DND-41 (cell line): ENCODE measurements at regions not wholly inside any gene's neighbourhood (a gene's known extent, or its start where the extent isn't known, plus 50 kb on each side); places are given as distances from the start of the nearest gene placed in this dataset.
A peak's percentile ranks its signal among the peaks of the same experiment; 100 is the strongest.

ENCODE experiments used
- ATAC-seq: fragments of 200-7000 bp; cut with Tn5 transposase; 3 replicates; pipeline ENCODE4 v1.9.1; 2021; ENCODE audit warnings: low read depth; ENCODE audit not compliant: insufficient read depth
- DNase-seq: peaks from one replicate; pipeline ENCODE4 v3.0.0-alpha.2; 2020
- H2AFZ ChIP-seq: 2 replicates; pipeline ENCODE4 v1.6.0; 2012; ENCODE audit warnings: low read depth, low read length
- H3K27ac ChIP-seq: 2 replicates; pipeline ENCODE4 v1.5.1; 2012; ENCODE audit warnings: low read length, inconsistent platforms
- H3K27me3 ChIP-seq: fragments of 200-600 bp; sonication (generic); 2 replicates; pipeline ENCODE4 v1.6.0; 2012; ENCODE audit warnings: low read length, mild to moderate bottlenecking, inconsistent platforms; ENCODE audit not compliant: insufficient read depth, poor library complexity
- H3K36me3 ChIP-seq: 2 replicates; pipeline ENCODE4 v1.5.1; 2012; ENCODE audit warnings: low read length, inconsistent platforms; ENCODE audit not compliant: insufficient read depth
- H3K4me1 ChIP-seq: 2 replicates; pipeline ENCODE4 v1.5.1; 2012; ENCODE audit warnings: mild to moderate bottlenecking, low read length; ENCODE audit not compliant: insufficient read depth
- H3K4me2 ChIP-seq: 2 replicates; pipeline ENCODE4 v1.6.0; 2012; ENCODE audit warnings: mild to moderate bottlenecking, moderate library complexity, low read length, inconsistent platforms; ENCODE audit not compliant: insufficient read depth
- H3K4me3 ChIP-seq, 2 experiments: fragments of 200-600 bp in 1 of 2; shearing (Covaris generic) in 1 of 2; 2 replicates each; pipeline ENCODE4 v1.5.1; 2012 to 2016; ENCODE audit warnings: inconsistent platforms in 2 of 2, low read length in 2 of 2, mild to moderate bottlenecking in 2 of 2, low read depth in 1 of 2, moderate library complexity in 1 of 2
- H3K79me2 ChIP-seq: 2 replicates; pipeline ENCODE4 v1.6.0; 2012; ENCODE audit warnings: low read length, inconsistent platforms; ENCODE audit not compliant: insufficient read depth
- H3K9ac ChIP-seq: 2 replicates; pipeline ENCODE4 v1.6.0; 2012; ENCODE audit warnings: low read depth, mild to moderate bottlenecking, inconsistent platforms, low read length, moderate library complexity
- H3K9me3 ChIP-seq: 2 replicates; pipeline ENCODE4 v1.5.1; 2012; ENCODE audit warnings: low read length, moderate library complexity, mild to moderate bottlenecking, inconsistent platforms; ENCODE audit not compliant: insufficient read depth, severe bottlenecking
- H4K20me1 ChIP-seq: 2 replicates; pipeline ENCODE4 v1.6.0; 2012; ENCODE audit warnings: low read length; ENCODE audit not compliant: insufficient read depth
- CTCF ChIP-seq: IDR thresholded peaks from 2 replicates; pipeline ENCODE4 v1.5.1; 2012; ENCODE audit warnings: borderline replicate concordance, low read length, moderate library complexity, mild to moderate bottlenecking; ENCODE audit not compliant: poor library complexity, severe bottlenecking; ENCODE audit errors: extremely low read depth
- EZH2 ChIP-seq: IDR thresholded peaks from 3 replicates; pipeline ENCODE4 v1.6.1; 2012; ENCODE audit warnings: borderline replicate concordance, low read depth, mild to moderate bottlenecking, moderate library complexity, low read length, inconsistent platforms; ENCODE audit not compliant: severe bottlenecking

GRCh38 chr21:35838987-35839763, 221.2 kb downstream of the SETD4 start:
- Histone ChIP-seq H3K4me3 (no peak overlapping the region), H2AFZ (no peak overlapping the region), H4K20me1 (no peaks in the 10 kb centered on the region), H3K79me2 (no peaks in the 10 kb centered on the region), H3K27ac (peak overlapping the region; percentile 64), H3K9ac (peak overlapping the region; percentile 11; the same call in 1 of the 2 replicates), H3K27me3 (no peaks in the 10 kb centered on the region), H3K4me1 (peaks cover 54% of the 10 kb centered on the region), H3K9me3 (no peaks in the 10 kb centered on the region), H3K4me2 (no peak overlapping the region), H3K36me3 (no peaks in the 10 kb centered on the region)
- DNase-seq (no peak), ATAC-seq (no peak)
- no peak for TF ChIP-seq EZH2
- TF ChIP-seq CTCF, result no peak

GRCh38 chr21:35838350-35838749, 222.0 kb downstream of the SETD4 start:
- Histone ChIP-seq H2AFZ (no peak overlapping the region), H3K36me3 (no peaks in the 10 kb centered on the region), H3K4me1 (peaks cover 62% of the 10 kb centered on the region), H3K4me2 (0 out of 2 replicates have a peak overlapping the region, but pooled peaks have one; percentile 4), H3K4me3 (no peak overlapping the region), H3K9ac (peak overlapping the region; percentile 11; the same call in 1 of the 2 replicates), H3K27ac (peak overlapping the region; percentile 64), H3K79me2 (no peaks in the 10 kb centered on the region), H3K27me3 (no peaks in the 10 kb centered on the region), H4K20me1 (no peaks in the 10 kb centered on the region), H3K9me3 (no peaks in the 10 kb centered on the region)
- no peak for TF ChIP-seq EZH2
- TF ChIP-seq CTCF, result no peak
- peak; percentile 82 for DNase-seq
- ATAC-seq, result peak; percentile 89

- H3K36me3 ChIP-seq, result no peaks in the 10 kb centered on the region
- DNase-seq, result peak; percentile 60
- peak; percentile 61 for ATAC-seq
- 0 out of 2 replicates have a peak overlapping the region, but pooled peaks have one; percentile 13 for H3K9ac ChIP-seq
- no peaks in the 10 kb centered on the region for H3K79me2 ChIP-seq
- peaks cover 59% of the 10 kb centered on the region for H3K4me1 ChIP-seq
- no peaks in the 10 kb centered on the region for H4K20me1 ChIP-seq
- no peaks in the 10 kb centered on the region for H3K9me3 ChIP-seq
- H3K27me3 ChIP-seq, result no peaks in the 10 kb centered on the region
- TF ChIP-seq EZH2 (no peak), CTCF (no peak)
- H3K4me2 ChIP-seq, result peak overlapping the region; percentile 28
- H3K4me3 ChIP-seq, result no peak overlapping the region
- H3K27ac ChIP-seq, result peak overlapping the region; percentile 67
- no peak overlapping the region for H2AFZ ChIP-seq
Measured at GRCh38 chr21:35833991-35834390, 226.3 kb downstream of the SETD4 start.
